ENCODE measurements at regions not wholly inside any gene's neighbourhood (a gene's known extent, or its start where the extent isn't known, plus 50 kb on each side); places are given as distances from the start of the nearest gene placed in this dataset.

- TF ChIP-seq, protein P1, sequence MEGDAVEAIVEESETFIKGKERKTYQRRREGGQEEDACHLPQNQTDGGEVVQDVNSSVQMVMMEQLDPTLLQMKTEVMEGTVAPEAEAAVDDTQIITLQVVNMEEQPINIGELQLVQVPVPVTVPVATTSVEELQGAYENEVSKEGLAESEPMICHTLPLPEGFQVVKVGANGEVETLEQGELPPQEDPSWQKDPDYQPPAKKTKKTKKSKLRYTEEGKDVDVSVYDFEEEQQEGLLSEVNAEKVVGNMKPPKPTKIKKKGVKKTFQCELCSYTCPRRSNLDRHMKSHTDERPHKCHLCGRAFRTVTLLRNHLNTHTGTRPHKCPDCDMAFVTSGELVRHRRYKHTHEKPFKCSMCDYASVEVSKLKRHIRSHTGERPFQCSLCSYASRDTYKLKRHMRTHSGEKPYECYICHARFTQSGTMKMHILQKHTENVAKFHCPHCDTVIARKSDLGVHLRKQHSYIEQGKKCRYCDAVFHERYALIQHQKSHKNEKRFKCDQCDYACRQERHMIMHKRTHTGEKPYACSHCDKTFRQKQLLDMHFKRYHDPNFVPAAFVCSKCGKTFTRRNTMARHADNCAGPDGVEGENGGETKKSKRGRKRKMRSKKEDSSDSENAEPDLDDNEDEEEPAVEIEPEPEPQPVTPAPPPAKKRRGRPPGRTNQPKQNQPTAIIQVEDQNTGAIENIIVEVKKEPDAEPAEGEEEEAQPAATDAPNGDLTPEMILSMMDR (IDR thresholded peaks at IDR 0.05): no peak
- no peak for TF ChIP-seq POLR2A (IDR thresholded peaks at IDR 0.05)
Measured at GRCh38 chr6:133166766-133167165, 74.4 kb upstream of the EYA4 start.
